ENCODE measurements at regions not wholly inside any gene's neighbourhood (a gene's known extent, or its start where the extent isn't known, plus 50 kb on each side); places are given as distances from the start of the nearest gene placed in this dataset.

- CTCF ChIA-PET = no interaction called here
- TF ChIP-seq ZBTB44 (tag by site-specific recombination; IDR thresholded peaks at IDR 0.05) (no peak), ZNF677 (tag by site-specific recombination; IDR thresholded peaks at IDR 0.05) (no peak)
These were observed 273.7 kb downstream of the DIRAS2 start for GRCh38 chr9:90368928-90369327.

GRCh38 chr9:90379771-90380170 is 262.9 kb downstream of the DIRAS2 start:
- Histone ChIP-seq H3K9me3 (ENCODE audit: control insufficient read depth, insufficient read depth, low read depth, low read length) (no peaks in the 10 kb centered on the region), H3K36me3 (ENCODE audit: control insufficient read depth in 2 of 2, insufficient read depth in 1 of 2, low read length in 2 of 2) (no peaks in the 10 kb centered on the region), H3K4me1 (ENCODE audit: control insufficient read depth, insufficient read depth, low read length) (no peaks in the 10 kb centered on the region), H3K4me3 (ENCODE audit: low read depth, low read length) (no peak overlapping the region), H3K27ac (ENCODE audit: extremely low read depth, low read depth, low read length) (no peak overlapping the region)
- ChIA-PET POLR2A (no interaction called here), CTCF (interaction anchor here (0.6 kb wide), 1 partner anchor 284 kb away, joined by 3 read pairs; no protein-coding TSS in a partner anchor)
- no peak for TF ChIP-seq ZNF639 (tag by site-specific recombination; IDR thresholded peaks at IDR 0.05)
- TF ChIP-seq HOXA7 (CRISPR knock-in tag; IDR thresholded peaks at IDR 0.05; ENCODE audit: borderline replicate concordance) = no peak
- no peak for TF ChIP-seq YY1 (tag by site-specific recombination; IDR thresholded peaks at IDR 0.05)
- TF ChIP-seq ZNF664 (tag by site-specific recombination; IDR thresholded peaks at IDR 0.05) = no peak
- no peak for TF ChIP-seq ZNF571 (tag by site-specific recombination; IDR thresholded peaks at IDR 0.05)
- TF ChIP-seq REPIN1 (tag by site-specific recombination; IDR thresholded peaks at IDR 0.05; ENCODE audit: low read depth) = no peak
- TF ChIP-seq ZNF473 (tag by site-specific recombination; IDR thresholded peaks at IDR 0.05) = no peak
- TF ChIP-seq SALL2 (tag by site-specific recombination; IDR thresholded peaks at IDR 0.05; ENCODE audit: borderline replicate concordance) = no peak
- no peak for TF ChIP-seq ZNF549 (tag by site-specific recombination; IDR thresholded peaks at IDR 0.05)
- TF ChIP-seq ZNF391 (tag by site-specific recombination; IDR thresholded peaks at IDR 0.05; ENCODE audit: borderline replicate concordance, low read depth) = no peak
- TF ChIP-seq KLF1 (tag by site-specific recombination; IDR thresholded peaks at IDR 0.05) = no peak
- no peak for TF ChIP-seq ZNF175 (tag by site-specific recombination; IDR thresholded peaks at IDR 0.05)
- TF ChIP-seq ZNF169 (tag by site-specific recombination; IDR thresholded peaks at IDR 0.05) = no peak
- no peak for TF ChIP-seq ZNF704 (tag by site-specific recombination; IDR thresholded peaks at IDR 0.05)
- TF ChIP-seq ZFP41 (tag by site-specific recombination; IDR thresholded peaks at IDR 0.05; ENCODE audit: borderline replicate concordance) = no peak
- no peak for TF ChIP-seq ZNF830 (tag by site-specific recombination; IDR thresholded peaks at IDR 0.05; ENCODE audit: low read depth)
- no peak for TF ChIP-seq KLF8 (tag by site-specific recombination; IDR thresholded peaks at IDR 0.05)

More at GRCh38 chr9:90368928-90369327, 273.7 kb downstream of the DIRAS2 start:
- Histone ChIP-seq H3K27ac (ENCODE audit: extremely low read depth, low read depth, low read length) (no peak overlapping the region), H3K9me3 (ENCODE audit: control insufficient read depth, insufficient read depth, low read depth, low read length) (no peaks in the 10 kb centered on the region), H3K36me3 (ENCODE audit: control insufficient read depth in 2 of 2, insufficient read depth in 1 of 2, low read length in 2 of 2) (no peaks in the 10 kb centered on the region), H3K4me3 (ENCODE audit: low read depth, low read length) (no peak overlapping the region), H3K4me1 (ENCODE audit: control insufficient read depth, insufficient read depth, low read length) (no peaks in the 10 kb centered on the region)
- POLR2A ChIA-PET = no interaction called here

- no peak overlapping the region for H3K4me3 ChIP-seq (ENCODE audit: low read depth, low read length)
- no peaks in the 10 kb centered on the region for H3K36me3 ChIP-seq (ENCODE audit: control insufficient read depth in 2 of 2, insufficient read depth in 1 of 2, low read length in 2 of 2)
- no peaks in the 10 kb centered on the region for H3K4me1 ChIP-seq (ENCODE audit: control insufficient read depth, insufficient read depth, low read length)
- H3K9me3 ChIP-seq (ENCODE audit: control insufficient read depth, insufficient read depth, low read depth, low read length) = no peaks in the 10 kb centered on the region
- H3K27ac ChIP-seq (ENCODE audit: extremely low read depth, low read depth, low read length) = no peak overlapping the region
- ChIA-PET CTCF (interaction anchor here (0.6 kb wide), 1 partner anchor 12 kb away, joined by 4 read pairs; no protein-coding TSS in a partner anchor), POLR2A (no interaction called here)
- no peak for TF ChIP-seq ZBTB26 (tag by site-specific recombination; optimal IDR thresholded peaks at IDR 0.05)
- no peak for TF ChIP-seq ZSCAN5A (tag by site-specific recombination; IDR thresholded peaks at IDR 0.05)
- no peak for TF ChIP-seq HOXC10 (CRISPR knock-in tag; IDR thresholded peaks at IDR 0.05)
- TF ChIP-seq ZBTB11 (tag by site-specific recombination; conservative IDR thresholded peaks at IDR 0.05; ENCODE audit: low read depth) = no peak
These were observed 257.5 kb downstream of the DIRAS2 start for GRCh38 chr9:90385146-90385545.
